GM23338 (cell line): ENCODE measurements at regions not wholly inside any gene's neighbourhood (a gene's known extent, or its start where the extent isn't known, plus 50 kb on each side); places are given as distances from the start of the nearest gene placed in this dataset.
A peak's percentile ranks its signal among the peaks of the same experiment; 100 is the strongest.

ENCODE experiments used
- ATAC-seq: fragments of 200-7000 bp; cut with Tn5 transposase; 3 replicates; pipeline ENCODE4 v1.9.1; 2020
- DNase-seq: peaks from one replicate; pipeline ENCODE4 v3.0.0-alpha.2; 2015; ENCODE audit warnings: low spot score
- H2AFZ ChIP-seq: fragments of 200-600 bp; sonication (generic); 2 replicates; pipeline ENCODE4 v1.8.0; 2016; ENCODE audit warnings: antibody characterized with exemption, mild to moderate bottlenecking, moderate library complexity
- H3F3A ChIP-seq: fragments of 200-600 bp; sonication (generic); replicated peaks from 2 replicates; pipeline ENCODE4 v1.8.0; 2017; ENCODE audit warnings: antibody characterized with exemption, mixed run types, low read depth
- H3K27ac ChIP-seq: fragments of 200-600 bp; sonication (generic); 2 replicates; pipeline ENCODE4 v1.6.1; 2016; ENCODE audit warnings: low read depth
- H3K27me3 ChIP-seq: fragments of 200-600 bp; sonication (generic); 2 replicates; pipeline ENCODE4 v1.8.0; 2016; ENCODE audit warnings: mild to moderate bottlenecking, mixed run types, moderate library complexity; ENCODE audit not compliant: insufficient read depth
- H3K36me3 ChIP-seq: fragments of 200-600 bp; sonication (generic); 2 replicates; pipeline ENCODE4 v1.8.0; 2016; ENCODE audit warnings: mild to moderate bottlenecking; ENCODE audit not compliant: insufficient read depth
- H3K4me1 ChIP-seq: fragments of 200-600 bp; sonication (generic); 2 replicates; pipeline ENCODE4 v1.8.0; 2016; ENCODE audit warnings: mild to moderate bottlenecking, moderate library complexity; ENCODE audit not compliant: insufficient read depth
- H3K4me2 ChIP-seq: fragments of 200-600 bp; sonication (generic); 2 replicates; pipeline ENCODE4 v1.7.1; 2017; ENCODE audit warnings: mixed run types
- H3K4me3 ChIP-seq: fragments of 200-600 bp; sonication (generic); 2 replicates; pipeline ENCODE4 v1.6.1; 2016; ENCODE audit warnings: mixed run types
- H3K79me2 ChIP-seq: fragments of 200-600 bp; sonication (generic); replicated peaks from 2 replicates; pipeline ENCODE4 v1.8.0; 2017; ENCODE audit warnings: mild to moderate bottlenecking; ENCODE audit not compliant: insufficient read depth
- H3K9me2 ChIP-seq: fragments of 200-600 bp; sonication (generic); 2 replicates; pipeline ENCODE4 v1.8.0; 2017; ENCODE audit not compliant: insufficient read depth
- H4K20me1 ChIP-seq: fragments of 200-600 bp; sonication (generic); replicated peaks from 2 replicates; pipeline ENCODE4 v1.8.0; 2017; ENCODE audit warnings: mild to moderate bottlenecking; ENCODE audit not compliant: insufficient read depth
- H3K27ac Mint-ChIP-seq: 2 replicates; pipeline ENCODE4 v1.8.0; 2020; ENCODE audit warnings: inconsistent platforms, mild to moderate bottlenecking, moderate library complexity, mixed read lengths
- H3K27me3 Mint-ChIP-seq: 3 replicates; pipeline ENCODE4 v1.8.0; 2022; ENCODE audit warnings: low read depth, mild to moderate bottlenecking, moderate library complexity, mixed read lengths, inconsistent platforms; ENCODE audit not compliant: insufficient read depth, poor library complexity
- H3K36me3 Mint-ChIP-seq: 3 replicates; pipeline ENCODE4 v1.8.0; 2021; ENCODE audit warnings: low read depth, mild to moderate bottlenecking, inconsistent platforms, moderate library complexity, mixed read lengths
- H3K4me1 Mint-ChIP-seq: 3 replicates; pipeline ENCODE4 v1.8.0; 2020; ENCODE audit warnings: mild to moderate bottlenecking, inconsistent platforms, mixed read lengths
- H3K4me3 Mint-ChIP-seq: 3 replicates; pipeline ENCODE4 v1.8.0; 2021; ENCODE audit warnings: moderate library complexity, mild to moderate bottlenecking, inconsistent platforms, mixed read lengths
- H3K9me3 Mint-ChIP-seq: 3 replicates; pipeline ENCODE4 v1.8.0; 2020; ENCODE audit warnings: moderate library complexity, mild to moderate bottlenecking, inconsistent platforms, mixed read lengths
- CREB1 ChIP-seq: fragments of 250-450 bp; sonication (Bioruptor Pico); IDR thresholded peaks from 2 replicates; pipeline ENCODE4 v1.5.0; 2020; ENCODE audit warnings: low read depth, mild to moderate bottlenecking, moderate library complexity
- EZH2phosphoT487 ChIP-seq: fragments of 200-600 bp; sonication (generic); IDR thresholded peaks from one replicate; pipeline ENCODE4 v1.8.1; 2018; ENCODE audit warnings: antibody characterized with exemption; ENCODE audit not compliant: unreplicated experiment
- JUNB ChIP-seq: IDR thresholded peaks from one replicate; pipeline ENCODE4 v1.6.1; 2016; ENCODE audit warnings: antibody characterized with exemption; ENCODE audit not compliant: unreplicated experiment
- NANOG ChIP-seq: IDR thresholded peaks from 2 replicates; pipeline ENCODE4 v1.6.1; 2016; ENCODE audit warnings: antibody characterized with exemption, borderline replicate concordance
- POLR2AphosphoS5 ChIP-seq: IDR thresholded peaks from 2 replicates; pipeline ENCODE4 v1.6.1; 2016; ENCODE audit warnings: antibody characterized with exemption, low read depth
- STAT1 ChIP-seq: IDR thresholded peaks from one replicate; pipeline ENCODE4 v1.6.1; 2016; ENCODE audit warnings: antibody characterized with exemption; ENCODE audit not compliant: unreplicated experiment
- ZNF114 ChIP-seq: fragments of 250-450 bp; sonication (Bioruptor Pico); IDR thresholded peaks from 2 replicates; pipeline ENCODE4 v1.5.0; 2020; ENCODE audit warnings: mild to moderate bottlenecking, moderate library complexity
- ZNF462 ChIP-seq: fragments of 250-450 bp; sonication (Bioruptor Pico); IDR thresholded peaks from 2 replicates; pipeline ENCODE4 v1.5.0; 2020; ENCODE audit warnings: mild to moderate bottlenecking, moderate library complexity

GRCh38 chr20:50278377-50278683 is 87.7 kb downstream of the CEBPB start (continued):
- TF ChIP-seq ZNF462 (CRISPR knock-in tag) (no peak), CREB1 (CRISPR knock-in tag) (no peak), NANOG (no peak), JUNB (no peak), EZH2phosphoT487 (no peak), STAT1 (no peak)

GRCh38 chr20:50278684-50279531 is 88.3 kb downstream of the CEBPB start:
- no peak overlapping the region for H3K4me2 ChIP-seq
- no peaks in the 10 kb centered on the region; the same call in 2 of the 3 replicates for H3K9me3 Mint-ChIP-seq
- H3K27me3 Mint-ChIP-seq: peaks cover 12% of the 10 kb centered on the region
- no peak overlapping the region for H2AFZ ChIP-seq
- ATAC-seq (peak; percentile 16; the same call in 2 of the 3 replicates), DNase-seq (peak; percentile 33)
- peaks cover 6% of the 10 kb centered on the region; the same call in 1 of the 3 replicates for H3K4me1 Mint-ChIP-seq
- H3K79me2 ChIP-seq: no peaks in the 10 kb centered on the region
- H4K20me1 ChIP-seq: no peaks in the 10 kb centered on the region
- H3K27ac ChIP-seq: no peak overlapping the region
- no peak overlapping the region; the same call in 1 of the 2 replicates for H3K27ac Mint-ChIP-seq
- H3K4me3 Mint-ChIP-seq: no peak overlapping the region
- H3F3A ChIP-seq: no peaks in the 10 kb centered on the region
- no peaks in the 10 kb centered on the region for H3K9me2 ChIP-seq
- no peak overlapping the region for H3K4me3 ChIP-seq
- no peaks in the 10 kb centered on the region for H3K27me3 ChIP-seq
- H3K36me3 Mint-ChIP-seq: no peaks in the 10 kb centered on the region
- H3K36me3 ChIP-seq: no peaks in the 10 kb centered on the region
- no peaks in the 10 kb centered on the region for H3K4me1 ChIP-seq
- no peak for TF ChIP-seq ZNF462 (CRISPR knock-in tag)
- no peak for TF ChIP-seq CREB1 (CRISPR knock-in tag)
- no peak for TF ChIP-seq ZNF114 (CRISPR knock-in tag)
- no peak for TF ChIP-seq POLR2AphosphoS5
- TF ChIP-seq STAT1: no peak
